SK-N-MC (cell line): ENCODE measurements at regions not wholly inside any gene's neighbourhood (a gene's known extent, or its start where the extent isn't known, plus 50 kb on each side); places are given as distances from the start of the nearest gene placed in this dataset.

Experiments
- EZH2 ChIP-seq: fragments of 200-600 bp; sonication (generic); IDR thresholded peaks from one replicate; pipeline ENCODE4 v1.6.1; 2017; ENCODE audit warnings: antibody characterized with exemption
- POLR2AphosphoS5 ChIP-seq: IDR thresholded peaks from 2 replicates; pipeline ENCODE4 v1.6.1; 2012; ENCODE audit warnings: mild to moderate bottlenecking, low read depth, low read length, borderline replicate concordance

DNA sequence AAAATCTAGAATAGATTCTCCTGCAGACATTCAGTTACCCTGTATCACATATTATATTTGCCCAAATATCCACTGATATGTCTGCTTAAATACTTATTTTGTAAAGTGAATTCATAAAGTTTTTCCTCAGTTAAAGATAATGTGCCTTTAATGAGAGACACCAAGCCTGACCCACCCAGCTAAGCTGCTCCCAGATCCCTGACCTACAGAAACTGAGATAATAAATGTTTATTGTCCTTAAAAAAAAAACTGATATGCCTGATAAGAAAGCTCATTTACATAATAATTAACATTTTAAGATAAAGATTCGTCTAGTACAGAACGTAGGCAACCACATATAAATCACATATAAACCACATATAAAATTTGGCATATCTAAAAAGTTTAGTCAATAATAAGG, 161.7 kb upstream of the RAP2B start:
- TF ChIP-seq POLR2AphosphoS5 (no peak), EZH2 (no peak)
